Smooth muscle cell (in vitro differentiated cells): ENCODE measurements at regions not wholly inside any gene's neighbourhood (a gene's known extent, or its start where the extent isn't known, plus 50 kb on each side); places are given as distances from the start of the nearest gene placed in this dataset.

ENCODE experiments used
- DNase-seq: peaks from one replicate; lab custom pipeline; 2025; ENCODE audit not compliant: unreplicated experiment; lab: John Stamatoyannopoulos, UW
- H2AFZ ChIP-seq: fragments of 200-600 bp; sonication (generic); 2 replicates; pipeline ENCODE4 v1.6.0; 2016; ENCODE audit warnings: antibody characterized with exemption, low read depth, mild to moderate bottlenecking
- H3F3A ChIP-seq: fragments of 200-600 bp; sonication (generic); 2 replicates; pipeline ENCODE4 v1.6.0; 2017; ENCODE audit warnings: antibody characterized with exemption, low read depth
- H3K27ac ChIP-seq: fragments of 200-600 bp; sonication (generic); 2 replicates; pipeline ENCODE4 v1.5.1; 2016; ENCODE audit warnings: low read depth, mild to moderate bottlenecking
- H3K27me3 ChIP-seq: fragments of 200-600 bp; sonication (generic); 2 replicates; pipeline ENCODE4 v1.6.1; 2016; ENCODE audit warnings: low read depth, mild to moderate bottlenecking
- H3K36me3 ChIP-seq: fragments of 200-600 bp; sonication (generic); 2 replicates; pipeline ENCODE4 v1.5.1; 2016; ENCODE audit warnings: low read depth
- H3K4me1 ChIP-seq: fragments of 200-600 bp; sonication (generic); 2 replicates; pipeline ENCODE4 v1.5.1; 2016; ENCODE audit warnings: low read depth
- H3K4me2 ChIP-seq: fragments of 200-600 bp; sonication (generic); 2 replicates; pipeline ENCODE4 v1.6.0; 2016; ENCODE audit warnings: mild to moderate bottlenecking
- H3K4me3 ChIP-seq: fragments of 200-600 bp; sonication (generic); 2 replicates; pipeline ENCODE4 v1.5.1; 2016; ENCODE audit warnings: mild to moderate bottlenecking
- H3K79me2 ChIP-seq: fragments of 200-600 bp; sonication (generic); 2 replicates; pipeline ENCODE4 v1.6.0; 2016; ENCODE audit warnings: low read depth, mild to moderate bottlenecking
- H3K9ac ChIP-seq: fragments of 200-600 bp; sonication (generic); 2 replicates; pipeline ENCODE4 v1.6.0; 2016; ENCODE audit warnings: low read depth
- H3K9me3 ChIP-seq: fragments of 200-600 bp; sonication (generic); replicated peaks from 2 replicates; pipeline ENCODE4 v1.5.1; 2016; ENCODE audit warnings: low read depth
- H4K20me1 ChIP-seq: fragments of 200-600 bp; sonication (generic); 2 replicates; pipeline ENCODE4 v1.6.0; 2016; ENCODE audit warnings: low read depth
- WGBS: methylation state at CpG from one replicate; pipeline ENCODE4 v1.1.7; 2016; ENCODE audit warnings: low lambda C conversion rate; 5-methylcytosine and 5-hydroxymethylcytosine counted together
- TF ChIP-seq, protein P1 (sequence below): fragments of 200-600 bp; sonication (generic); IDR thresholded peaks from 2 replicates; pipeline ENCODE4 v1.5.1; 2017; ENCODE audit warnings: borderline replicate concordance, mild to moderate bottlenecking, antibody characterized with exemption; ENCODE audit not compliant: insufficient read depth, poor library complexity, severe bottlenecking

GRCh38 chr4:177555007-177555574 is 112.9 kb upstream of the AGA start:
- no peaks in the 10 kb centered on the region for H3K79me2 ChIP-seq
- peaks cover 4% of the 10 kb centered on the region for H3K4me1 ChIP-seq
- TF ChIP-seq, protein P1, sequence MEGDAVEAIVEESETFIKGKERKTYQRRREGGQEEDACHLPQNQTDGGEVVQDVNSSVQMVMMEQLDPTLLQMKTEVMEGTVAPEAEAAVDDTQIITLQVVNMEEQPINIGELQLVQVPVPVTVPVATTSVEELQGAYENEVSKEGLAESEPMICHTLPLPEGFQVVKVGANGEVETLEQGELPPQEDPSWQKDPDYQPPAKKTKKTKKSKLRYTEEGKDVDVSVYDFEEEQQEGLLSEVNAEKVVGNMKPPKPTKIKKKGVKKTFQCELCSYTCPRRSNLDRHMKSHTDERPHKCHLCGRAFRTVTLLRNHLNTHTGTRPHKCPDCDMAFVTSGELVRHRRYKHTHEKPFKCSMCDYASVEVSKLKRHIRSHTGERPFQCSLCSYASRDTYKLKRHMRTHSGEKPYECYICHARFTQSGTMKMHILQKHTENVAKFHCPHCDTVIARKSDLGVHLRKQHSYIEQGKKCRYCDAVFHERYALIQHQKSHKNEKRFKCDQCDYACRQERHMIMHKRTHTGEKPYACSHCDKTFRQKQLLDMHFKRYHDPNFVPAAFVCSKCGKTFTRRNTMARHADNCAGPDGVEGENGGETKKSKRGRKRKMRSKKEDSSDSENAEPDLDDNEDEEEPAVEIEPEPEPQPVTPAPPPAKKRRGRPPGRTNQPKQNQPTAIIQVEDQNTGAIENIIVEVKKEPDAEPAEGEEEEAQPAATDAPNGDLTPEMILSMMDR, result peak; percentile 84
- no peak for DNase-seq
- H3K9me3 ChIP-seq, result no peaks in the 10 kb centered on the region
- no peak overlapping the region for H3K4me2 ChIP-seq
- no peak overlapping the region for H3K9ac ChIP-seq
- H4K20me1 ChIP-seq, result no peaks in the 10 kb centered on the region
- WGBS, result 17% methylated on average over 2 of the region's 2 CpGs
- H3K4me3 ChIP-seq, result no peak overlapping the region
- no peak overlapping the region for H3K27ac ChIP-seq
- no peak overlapping the region for H2AFZ ChIP-seq
- H3K36me3 ChIP-seq, result no peaks in the 10 kb centered on the region
- H3K27me3 ChIP-seq, result no peaks in the 10 kb centered on the region
- no peaks in the 10 kb centered on the region for H3F3A ChIP-seq

DNA sequence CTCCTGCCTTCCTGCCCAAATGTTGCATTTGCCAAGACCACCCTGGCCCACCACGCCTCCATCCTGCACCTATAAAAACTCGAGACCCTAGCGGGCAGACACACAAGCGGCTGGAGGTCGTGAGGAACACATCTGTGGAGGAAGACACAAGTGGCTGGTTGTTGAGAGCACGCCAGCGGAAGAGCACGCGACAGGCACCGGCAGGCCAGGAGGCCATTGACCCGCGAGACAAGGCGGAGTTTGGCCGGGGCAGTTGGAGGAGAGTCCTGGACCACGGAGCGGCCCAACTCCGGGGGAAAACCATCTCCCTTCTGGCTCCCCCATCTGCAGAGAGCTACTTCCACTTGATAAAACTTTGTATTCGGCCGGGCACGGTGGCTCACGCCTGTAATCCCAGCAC is 115.2 kb upstream of the AGA start:
- Histone ChIP-seq H3K27ac (no peak overlapping the region), H3K4me2 (no peak overlapping the region), H3K4me1 (peaks cover 4% of the 10 kb centered on the region), H3K9ac (no peak overlapping the region), H3K4me3 (no peak overlapping the region), H3K36me3 (no peaks in the 10 kb centered on the region), H3K9me3 (no peaks in the 10 kb centered on the region), H3K27me3 (no peaks in the 10 kb centered on the region), H3K79me2 (no peaks in the 10 kb centered on the region), H2AFZ (no peak overlapping the region), H4K20me1 (no peaks in the 10 kb centered on the region), H3F3A (no peaks in the 10 kb centered on the region)
- WGBS, result over 99% methylated on average over 20 of the region's 21 CpGs
- no peak for DNase-seq
- TF ChIP-seq, protein P1, result no peak

GRCh38 chr4:177558995-177559394 is 116.8 kb upstream of the AGA start:
- Histone ChIP-seq H3K4me1 (peaks cover 4% of the 10 kb centered on the region), H4K20me1 (no peaks in the 10 kb centered on the region), H3K4me2 (no peak overlapping the region), H3K9me3 (no peaks in the 10 kb centered on the region), H3F3A (no peaks in the 10 kb centered on the region), H3K36me3 (no peaks in the 10 kb centered on the region), H3K27me3 (no peaks in the 10 kb centered on the region), H2AFZ (no peak overlapping the region), H3K9ac (no peak overlapping the region), H3K27ac (no peak overlapping the region), H3K79me2 (no peaks in the 10 kb centered on the region), H3K4me3 (no peak overlapping the region)
- no peak for DNase-seq
- WGBS, result 90% methylated on average over 3 of the region's 3 CpGs
- TF ChIP-seq, protein P1, result no peak

DNA sequence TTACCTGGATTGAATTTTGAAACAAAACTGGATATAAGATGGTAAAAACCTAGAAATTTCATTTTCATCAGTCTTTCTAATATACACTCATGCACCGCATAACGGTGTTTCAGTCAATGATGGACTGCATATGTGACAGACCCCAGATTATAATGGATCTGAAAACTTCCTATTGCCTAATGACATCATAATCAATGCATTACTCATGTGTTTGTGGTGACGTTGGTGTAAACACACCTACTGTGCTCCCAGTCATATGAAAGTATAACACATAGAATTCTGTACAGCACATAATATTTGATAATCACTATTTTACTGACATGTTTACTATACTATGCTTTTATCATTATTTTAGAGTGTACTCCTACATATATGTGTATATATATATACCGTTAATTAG is 119.9 kb upstream of the AGA start:
- Histone ChIP-seq H3K27me3 (no peaks in the 10 kb centered on the region), H3K9ac (no peak overlapping the region), H4K20me1 (no peaks in the 10 kb centered on the region), H3K4me3 (no peak overlapping the region), H3K36me3 (no peaks in the 10 kb centered on the region), H3K4me1 (peaks cover 4% of the 10 kb centered on the region), H3K9me3 (no peaks in the 10 kb centered on the region), H3K79me2 (no peaks in the 10 kb centered on the region), H3F3A (no peaks in the 10 kb centered on the region), H3K27ac (no peak overlapping the region), H3K4me2 (no peak overlapping the region), H2AFZ (no peak overlapping the region)
- WGBS, result 96% methylated on average over 4 of the region's 4 CpGs
- TF ChIP-seq, protein P1, result no peak
- DNase-seq, result no peak
